GM10266 (cell line): ENCODE measurements at regions not wholly inside any gene's neighbourhood (a gene's known extent, or its start where the extent isn't known, plus 50 kb on each side); places are given as distances from the start of the nearest gene placed in this dataset.

Source experiments
- DNase-seq: peaks from one replicate; pipeline ENCODE4 v3.0.0; 2012; ENCODE audit errors: extremely low spot score
- TF ChIP-seq, protein P1 (sequence below): IDR thresholded peaks from 2 replicates; pipeline ENCODE4 v1.5.1; 2012; ENCODE audit warnings: mild to moderate bottlenecking, low read depth; ENCODE audit not compliant: control insufficient read depth, insufficient read depth; ENCODE audit errors: missing control alignments

DNA sequence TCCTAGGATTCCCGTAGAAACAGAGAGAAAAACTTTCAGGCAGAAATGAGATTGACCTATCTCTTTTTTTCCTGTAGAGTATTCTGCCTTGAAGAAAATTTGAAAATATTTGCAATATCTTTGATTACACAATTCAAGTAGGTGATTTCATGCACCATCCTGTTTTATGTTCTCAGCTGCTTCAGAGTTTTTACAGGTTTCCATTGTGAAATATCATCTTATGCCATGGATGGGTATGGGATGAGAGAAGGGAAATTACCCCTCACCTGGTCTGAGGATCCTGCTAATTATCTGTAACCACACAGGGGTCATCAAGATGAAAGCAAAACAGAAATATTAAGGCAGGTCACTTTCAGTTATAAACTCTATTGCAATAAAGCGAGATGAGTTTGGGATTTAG, 264.8 kb downstream of the TXNL1 start:
- TF ChIP-seq, protein P1, sequence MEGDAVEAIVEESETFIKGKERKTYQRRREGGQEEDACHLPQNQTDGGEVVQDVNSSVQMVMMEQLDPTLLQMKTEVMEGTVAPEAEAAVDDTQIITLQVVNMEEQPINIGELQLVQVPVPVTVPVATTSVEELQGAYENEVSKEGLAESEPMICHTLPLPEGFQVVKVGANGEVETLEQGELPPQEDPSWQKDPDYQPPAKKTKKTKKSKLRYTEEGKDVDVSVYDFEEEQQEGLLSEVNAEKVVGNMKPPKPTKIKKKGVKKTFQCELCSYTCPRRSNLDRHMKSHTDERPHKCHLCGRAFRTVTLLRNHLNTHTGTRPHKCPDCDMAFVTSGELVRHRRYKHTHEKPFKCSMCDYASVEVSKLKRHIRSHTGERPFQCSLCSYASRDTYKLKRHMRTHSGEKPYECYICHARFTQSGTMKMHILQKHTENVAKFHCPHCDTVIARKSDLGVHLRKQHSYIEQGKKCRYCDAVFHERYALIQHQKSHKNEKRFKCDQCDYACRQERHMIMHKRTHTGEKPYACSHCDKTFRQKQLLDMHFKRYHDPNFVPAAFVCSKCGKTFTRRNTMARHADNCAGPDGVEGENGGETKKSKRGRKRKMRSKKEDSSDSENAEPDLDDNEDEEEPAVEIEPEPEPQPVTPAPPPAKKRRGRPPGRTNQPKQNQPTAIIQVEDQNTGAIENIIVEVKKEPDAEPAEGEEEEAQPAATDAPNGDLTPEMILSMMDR: no peak

DNA sequence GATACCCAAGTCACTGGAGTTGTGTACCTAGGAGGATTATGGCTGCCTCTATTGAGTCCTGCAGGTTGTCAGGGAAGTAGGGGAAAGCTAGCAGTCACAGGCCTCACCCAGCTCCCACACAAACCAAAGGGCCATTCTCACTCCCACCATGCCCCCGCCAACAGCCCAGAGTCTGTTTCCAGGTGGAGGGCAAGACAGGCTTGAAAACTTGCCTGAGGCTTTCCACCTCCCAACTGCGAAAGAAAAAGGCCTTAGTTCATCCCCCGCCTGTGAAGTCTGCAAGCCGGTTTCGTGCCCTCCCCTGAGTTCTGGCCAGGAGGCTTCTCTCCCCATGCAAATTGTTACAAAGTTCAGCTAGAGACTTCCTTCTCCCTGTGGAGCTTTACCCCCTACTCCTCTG, 270.3 kb downstream of the TXNL1 start:
- TF ChIP-seq, protein P1: no peak
- DNase-seq: no peak

More for the DNA sequence above, 264.8 kb downstream of the TXNL1 start:
- no peak for DNase-seq

DNA sequence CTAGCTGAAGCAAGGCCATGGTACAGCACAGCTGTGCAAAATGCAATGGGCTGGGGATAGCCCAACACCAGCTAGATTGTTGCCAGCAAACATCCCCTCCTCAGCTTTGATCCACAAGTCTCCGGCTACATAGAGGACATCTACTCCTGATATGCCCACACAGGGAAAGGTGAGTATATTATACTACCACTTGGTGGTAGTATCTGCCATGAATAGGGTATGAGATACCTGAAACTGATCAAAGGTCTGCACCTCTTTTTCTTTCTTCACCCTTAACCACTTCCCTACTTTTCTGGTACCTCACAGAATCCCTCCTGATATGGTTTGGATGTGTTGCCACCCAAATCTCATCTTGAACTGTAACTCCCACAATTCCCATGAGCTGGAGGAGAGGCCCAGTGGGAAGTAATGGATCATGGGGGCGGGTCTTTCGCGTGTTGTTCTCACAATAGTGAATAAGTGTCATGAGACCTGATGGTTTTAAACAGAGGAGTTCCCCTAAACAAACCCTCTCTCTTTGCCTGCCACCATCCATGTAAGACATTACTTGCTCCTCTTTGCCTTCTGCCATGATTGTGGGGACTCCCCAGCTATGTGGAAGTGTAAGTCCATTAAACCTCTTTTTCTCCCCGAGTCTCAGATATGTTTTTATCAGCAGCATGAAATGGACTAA, 279.6 kb downstream of the TXNL1 start:
- no peak for DNase-seq
- TF ChIP-seq, protein P1: no peak

DNA sequence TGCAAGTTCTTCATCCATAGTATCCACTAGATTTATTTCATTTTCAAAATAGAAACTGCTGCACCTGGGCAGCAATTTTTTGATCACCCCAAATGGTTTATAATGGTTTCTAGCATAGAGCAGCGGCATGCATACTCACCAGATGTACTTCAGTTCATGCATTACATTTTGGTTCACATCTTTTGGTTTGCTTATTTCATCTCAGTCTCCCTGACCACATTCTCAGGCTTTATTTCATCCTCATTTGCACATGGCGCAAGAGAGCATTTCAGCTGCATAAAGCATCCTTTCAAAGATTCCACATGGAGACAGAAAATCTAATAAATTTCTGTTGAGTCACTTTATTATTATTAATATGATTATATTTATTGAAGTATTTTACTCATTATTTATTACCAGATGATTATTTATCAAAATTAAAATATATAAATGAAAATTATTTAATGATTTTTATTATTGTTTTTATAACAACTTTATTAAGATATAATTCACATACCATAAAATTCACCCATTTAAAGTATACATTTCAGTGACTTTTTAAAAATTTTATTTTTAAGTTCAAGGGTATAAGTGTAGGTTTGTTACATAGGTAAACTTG, 284.6 kb downstream of the TXNL1 start:
- TF ChIP-seq, protein P1: no peak
- no peak for DNase-seq

DNA sequence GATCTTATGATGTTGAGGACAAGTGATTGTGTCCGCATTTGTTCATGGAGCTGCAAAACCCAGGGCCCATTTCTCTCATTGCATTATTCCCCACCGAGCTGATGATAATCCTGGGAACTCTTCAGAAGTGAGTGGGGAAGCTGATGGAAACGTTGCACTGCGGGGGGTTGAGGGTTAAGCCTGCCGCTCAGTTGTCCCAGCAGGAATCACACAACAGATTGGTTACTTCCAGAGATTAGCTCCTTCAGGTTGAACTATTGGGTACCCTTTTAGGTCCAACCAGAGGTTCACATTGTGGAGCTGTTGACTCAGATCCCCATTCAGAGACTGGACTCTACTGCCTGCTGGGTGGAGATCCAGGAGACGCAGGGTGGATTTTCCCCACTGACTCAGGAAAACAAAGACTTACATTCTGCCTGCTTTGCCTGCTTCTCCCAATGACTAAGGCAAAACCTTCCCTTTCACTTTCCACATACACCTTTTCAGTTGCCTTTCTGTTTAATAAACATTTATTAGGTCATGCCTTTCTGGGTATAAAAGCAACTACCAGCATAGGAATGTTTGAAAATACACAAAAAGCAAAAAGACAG, 286.4 kb downstream of the TXNL1 start:
- TF ChIP-seq, protein P1: no peak
- DNase-seq: no peak

DNA sequence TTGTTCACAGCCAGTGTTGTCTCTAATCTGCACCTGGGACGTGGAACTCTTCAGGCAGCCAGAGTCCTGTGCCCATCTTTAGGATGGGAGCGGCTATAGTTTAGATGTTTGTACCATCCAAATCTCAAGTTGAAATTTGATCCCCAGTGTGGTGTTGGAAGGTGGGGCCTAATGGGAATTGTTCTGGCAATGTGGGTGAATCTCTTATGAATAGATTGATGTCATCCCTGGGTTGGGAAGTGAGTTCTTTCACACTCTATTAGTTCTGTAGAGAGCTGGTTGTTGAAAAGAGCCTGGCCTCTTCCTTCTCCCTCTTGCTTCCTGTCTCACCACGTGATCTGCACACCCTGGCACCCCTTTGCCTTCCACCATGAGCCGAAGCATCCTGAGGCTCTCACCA, 300.9 kb downstream of the TXNL1 start:
- TF ChIP-seq, protein P1: no peak
- DNase-seq: no peak

DNA sequence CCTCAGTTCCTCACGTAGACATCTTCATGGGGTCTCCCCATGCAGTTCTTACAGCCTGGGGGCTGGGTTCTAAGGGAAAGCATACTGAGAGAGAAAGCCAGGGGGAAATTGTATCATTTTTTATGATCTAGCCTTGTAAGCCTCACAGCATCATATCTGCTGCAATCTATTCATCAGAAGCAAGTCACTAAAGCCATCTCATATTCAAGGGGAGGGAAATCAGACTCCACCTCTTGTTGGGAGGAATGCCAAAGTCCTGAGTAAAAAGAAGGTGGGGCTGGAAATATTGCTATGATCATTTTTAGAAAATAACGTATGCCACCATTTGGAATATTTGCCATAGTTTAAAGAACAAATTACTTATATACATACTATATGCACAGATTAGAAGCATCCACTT, 304.6 kb downstream of the TXNL1 start:
- TF ChIP-seq, protein P1: no peak
- DNase-seq: no peak
